CD4-positive, alpha-beta T cell treated with Interleukin-15 for 4 hours (primary cell): ENCODE measurements at regions not wholly inside any gene's neighbourhood (a gene's known extent, or its start where the extent isn't known, plus 50 kb on each side); places are given as distances from the start of the nearest gene placed in this dataset.

Experiments
- DNase-seq: peaks from one replicate; pipeline ENCODE4 v3.0.0-alpha.2; 2020; ENCODE audit warnings: low spot score

GRCh38 chr4:35201403-35201802 is 1042.9 kb downstream of the ARAP2 start:
- no peak for DNase-seq

- no peak for DNase-seq
Measured at GRCh38 chr4:35216636-35217035, 1027.7 kb downstream of the ARAP2 start.

DNA sequence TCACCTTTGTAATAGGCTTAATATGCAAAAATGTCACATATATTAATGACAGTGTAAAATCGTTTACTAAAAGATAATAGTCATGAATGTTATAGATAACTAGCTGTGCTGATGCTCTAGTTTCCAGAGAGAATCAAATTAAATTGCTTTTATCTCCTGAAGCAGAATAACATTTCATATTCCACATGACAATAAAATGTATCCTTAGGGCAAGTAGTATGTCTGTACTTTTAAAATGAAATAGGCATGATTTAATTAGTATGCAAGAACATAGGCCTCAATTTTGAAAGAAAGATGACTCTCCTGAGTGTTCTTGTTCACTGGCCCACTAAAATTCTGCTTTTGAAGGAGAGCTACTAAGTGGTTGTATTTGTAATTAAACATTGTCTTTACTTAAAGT is 1027.0 kb downstream of the ARAP2 start:
- no peak for DNase-seq

- no peak for DNase-seq
Measured at GRCh38 chr4:35228313-35228712, 1016.0 kb downstream of the ARAP2 start.

DNA sequence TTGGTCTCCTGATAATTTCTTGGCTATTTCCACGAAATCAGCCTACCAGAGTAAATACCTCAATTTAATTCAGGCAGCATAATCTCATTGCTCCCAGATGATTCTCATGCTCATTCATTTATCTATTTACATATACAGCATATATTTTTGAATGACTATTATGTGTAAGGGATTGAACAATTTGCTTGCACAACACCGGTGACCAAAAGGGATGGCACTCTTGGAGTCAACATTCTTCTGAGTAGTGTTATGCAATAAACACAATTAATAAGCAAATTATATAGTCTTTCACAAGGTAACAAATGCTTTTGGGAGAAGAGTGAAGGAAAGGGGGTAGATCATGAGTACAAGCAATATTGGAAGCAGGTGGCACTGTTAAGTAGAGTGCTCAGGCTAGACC is 1015.3 kb downstream of the ARAP2 start:
- DNase-seq: no peak

GRCh38 chr4:35237924-35238323 is 1006.4 kb downstream of the ARAP2 start:
- DNase-seq: no peak

DNA sequence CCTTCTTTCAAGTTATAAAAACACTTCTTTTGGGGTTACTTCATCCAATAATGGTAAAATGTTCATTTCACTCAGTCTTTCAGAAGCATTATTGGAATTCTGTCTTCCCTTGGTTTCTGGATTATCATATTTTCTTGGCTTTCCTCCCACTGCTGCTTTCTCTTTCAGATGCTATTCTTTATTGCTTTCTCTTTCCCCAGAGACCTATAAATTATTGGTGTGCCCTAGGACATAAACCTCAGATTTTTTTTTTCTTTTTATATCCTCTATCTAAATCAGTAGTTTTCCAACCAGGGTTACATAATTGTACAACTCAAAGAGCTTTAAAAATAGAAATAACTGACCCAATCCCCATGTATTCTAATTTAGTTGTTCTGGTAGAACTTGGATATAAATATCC is 1005.5 kb downstream of the ARAP2 start:
- DNase-seq: no peak

- DNase-seq: no peak
Measured at GRCh38 chr4:35246493-35246892, 997.8 kb downstream of the ARAP2 start.

- DNase-seq: no peak
Measured at GRCh38 chr4:35247047-35247446, 997.3 kb downstream of the ARAP2 start.

DNA sequence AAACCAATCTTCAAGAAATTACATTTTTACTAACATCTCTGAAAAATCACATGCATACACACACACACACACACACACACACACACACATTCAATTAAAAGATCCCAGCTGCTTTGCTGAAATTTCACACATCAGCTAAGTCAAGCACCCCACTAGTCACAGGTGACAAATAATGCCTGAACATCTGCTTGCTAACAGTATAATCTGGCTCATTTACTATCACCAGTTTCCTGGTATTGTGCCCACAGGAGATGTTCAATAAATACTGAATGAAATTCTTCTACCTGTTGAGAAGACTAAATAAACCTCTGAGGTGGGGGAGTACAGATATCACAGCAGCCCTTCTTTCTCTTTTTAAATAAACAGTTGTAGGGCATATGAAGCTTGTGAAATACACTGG is 994.0 kb downstream of the ARAP2 start:
- DNase-seq: no peak

GRCh38 chr4:35250761-35251160 is 993.6 kb downstream of the ARAP2 start:
- no peak for DNase-seq

DNA sequence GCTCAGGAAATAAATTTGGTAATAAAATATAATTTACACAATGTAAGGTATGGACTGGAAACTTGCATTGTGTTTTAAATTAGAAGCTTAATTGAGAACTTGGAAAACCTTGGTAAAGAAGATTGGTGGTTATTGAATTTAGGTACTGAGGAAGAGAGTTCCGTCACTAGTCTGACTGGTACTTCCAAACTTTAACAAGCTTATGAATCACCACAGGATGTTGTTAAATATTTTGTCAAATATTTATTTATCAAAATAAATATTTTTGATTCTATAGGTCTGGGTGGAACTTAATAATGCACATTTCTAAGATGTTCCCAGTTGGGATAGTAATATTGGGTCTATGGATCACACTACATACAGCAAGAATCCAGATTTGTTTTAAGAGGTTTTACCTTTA is 992.2 kb downstream of the ARAP2 start:
- no peak for DNase-seq

- no peak for DNase-seq
Measured at GRCh38 chr4:35252866-35253265, 991.4 kb downstream of the ARAP2 start.

DNA sequence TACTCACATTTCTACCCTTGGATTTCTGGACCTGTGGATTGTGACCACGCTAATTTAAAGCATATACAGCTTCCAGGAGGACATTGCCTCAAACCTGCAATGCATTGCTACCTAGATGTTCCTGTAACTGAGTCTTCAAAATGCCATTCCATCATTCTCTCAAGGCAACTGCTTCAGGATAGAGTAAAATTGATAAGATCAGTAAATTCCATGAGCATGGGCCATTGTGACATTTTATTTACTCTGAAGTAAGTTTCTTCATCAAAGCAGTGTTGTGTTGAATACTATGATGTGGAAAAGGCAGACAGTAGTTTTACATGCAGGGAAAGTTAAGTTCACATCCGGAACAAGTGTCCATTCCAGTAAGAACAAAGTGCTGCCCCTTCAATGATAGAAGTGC is 991.0 kb downstream of the ARAP2 start:
- DNase-seq: no peak

DNA sequence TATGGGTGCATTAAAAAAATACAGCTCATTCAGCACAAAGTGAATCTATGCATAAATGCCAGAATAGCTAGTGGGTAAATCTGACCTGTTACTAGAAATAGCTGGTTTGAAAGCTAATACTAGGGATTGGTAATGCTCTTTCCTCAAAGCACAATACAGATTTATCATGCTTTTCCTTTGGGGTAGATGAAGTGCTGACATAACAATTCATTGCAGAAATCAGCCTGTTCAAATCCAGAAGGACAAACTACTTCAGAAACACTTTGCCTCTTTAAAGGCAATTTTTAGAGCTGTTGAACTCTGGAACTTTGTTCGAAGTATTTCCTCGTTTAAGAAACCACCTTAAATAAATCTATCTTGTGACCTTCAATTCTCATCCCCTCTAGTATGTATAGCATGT is 957.9 kb downstream of the ARAP2 start:
- no peak for DNase-seq

GRCh38 chr4:35300996-35301774 is 943.1 kb downstream of the ARAP2 start:
- no peak for DNase-seq

DNA sequence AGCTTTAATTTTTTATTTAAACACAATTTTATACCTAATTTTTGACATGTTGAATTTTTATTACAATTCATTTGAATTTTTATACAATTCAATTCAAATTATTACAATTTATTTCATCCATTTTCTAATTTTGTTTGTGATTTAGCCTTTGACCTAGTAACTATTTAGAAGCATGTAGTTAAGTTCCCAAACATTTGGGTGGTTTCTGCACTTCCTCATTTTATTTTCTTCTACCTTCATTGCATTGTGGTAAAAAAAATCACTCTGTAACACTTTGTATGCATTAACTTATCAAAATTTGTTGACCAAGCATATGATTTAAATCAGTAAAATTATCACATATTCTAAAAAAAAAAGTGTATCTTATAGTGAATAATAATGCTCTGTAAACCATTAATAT is 928.9 kb downstream of the ARAP2 start:
- DNase-seq: no peak

- no peak for DNase-seq
Measured at GRCh38 chr4:35325908-35326453, 918.3 kb downstream of the ARAP2 start.

GRCh38 chr4:35342833-35343232 is 901.5 kb downstream of the ARAP2 start:
- DNase-seq: no peak

DNA sequence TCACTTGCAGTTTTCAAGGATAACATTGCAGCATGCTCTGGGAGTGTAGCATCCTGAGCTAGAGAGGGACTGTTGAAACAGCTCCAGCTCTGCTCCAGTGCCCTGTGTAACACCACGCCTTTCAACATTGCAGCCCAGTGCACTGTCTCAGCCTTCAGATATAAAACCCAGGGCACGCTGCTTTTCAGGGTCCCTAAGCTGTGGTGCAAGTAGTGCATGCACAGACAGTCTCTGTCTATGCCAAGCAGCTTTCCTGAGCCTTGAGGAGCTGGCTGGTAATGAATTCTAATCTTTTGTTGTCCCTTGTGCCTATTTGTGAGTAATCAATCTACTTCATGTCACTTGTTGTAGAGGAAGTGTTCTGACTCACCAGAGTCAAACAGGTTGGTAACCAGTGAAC is 897.0 kb downstream of the ARAP2 start:
- no peak for DNase-seq

DNA sequence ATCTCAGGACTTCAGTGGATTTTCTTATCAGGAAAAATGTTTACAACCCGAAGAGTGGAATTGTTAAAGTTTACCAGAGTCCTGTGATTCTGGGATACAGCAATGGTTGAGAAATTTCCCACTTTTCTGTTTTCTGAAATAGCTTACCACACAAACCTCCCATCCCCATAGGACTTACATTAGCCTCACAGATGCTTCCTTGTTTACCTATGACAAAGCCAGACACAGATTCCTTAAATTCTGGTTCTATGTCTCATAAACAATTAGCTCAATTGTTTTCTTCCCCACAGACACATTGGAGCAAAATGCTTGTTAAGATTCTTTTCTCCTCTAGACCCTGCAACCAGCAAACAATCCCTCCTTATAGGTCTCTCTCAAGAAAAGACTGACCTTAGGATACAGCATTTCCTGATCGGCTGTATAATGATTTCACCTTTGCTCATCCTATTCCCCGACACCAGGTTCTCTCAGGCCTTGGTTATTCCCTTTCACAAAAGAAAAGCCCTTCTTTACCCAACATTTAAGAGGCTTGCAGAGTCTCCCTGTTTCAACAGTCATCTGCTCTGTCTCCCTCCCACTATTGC is 886.2 kb downstream of the ARAP2 start:
- no peak for DNase-seq

DNA sequence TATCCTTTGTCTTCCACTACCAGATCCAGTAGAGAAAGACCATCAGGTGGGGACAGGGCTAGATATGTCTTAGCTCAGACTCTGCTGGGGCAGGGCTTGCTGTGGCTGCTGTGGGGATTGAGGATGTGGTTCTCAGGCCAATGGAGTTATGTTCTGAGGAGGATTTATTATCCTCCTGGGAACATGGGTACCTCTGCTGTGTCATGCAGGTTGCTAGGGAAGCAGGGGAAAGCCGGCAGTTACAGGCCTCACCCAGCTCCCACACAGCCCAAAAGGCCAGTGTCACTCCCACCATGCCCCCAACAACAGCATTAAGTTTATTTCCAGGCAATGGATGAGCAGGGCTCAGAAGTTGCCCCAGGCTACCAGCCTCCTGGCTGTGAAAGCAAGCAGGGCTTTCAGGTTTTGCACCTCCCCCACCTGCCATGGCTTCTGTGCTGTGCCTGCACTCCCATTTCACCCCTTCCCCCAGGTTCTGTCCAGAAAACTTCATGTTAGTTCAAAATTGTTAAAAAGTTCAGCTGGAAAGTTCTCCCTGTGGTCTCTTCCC is 879.9 kb downstream of the ARAP2 start:
- no peak for DNase-seq

DNA sequence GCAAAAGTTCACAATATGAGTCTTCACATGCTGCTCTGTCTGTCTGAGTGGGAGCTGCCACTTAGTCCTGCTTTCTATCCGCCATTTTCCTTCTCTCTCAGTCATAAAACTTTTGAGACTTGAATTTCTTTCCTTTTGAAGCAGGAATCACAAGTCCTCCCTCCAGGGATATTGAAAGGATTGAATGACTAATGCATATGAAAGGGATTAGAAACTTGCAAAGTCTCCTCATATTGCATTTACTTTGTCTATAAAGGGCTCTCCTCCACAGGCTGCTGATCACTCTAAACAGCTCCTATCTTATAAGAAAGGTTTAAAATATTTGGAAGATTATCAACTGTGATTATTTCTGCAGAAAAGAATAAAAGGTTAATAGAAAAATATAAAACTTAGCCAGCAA is 879.1 kb downstream of the ARAP2 start:
- no peak for DNase-seq

DNA sequence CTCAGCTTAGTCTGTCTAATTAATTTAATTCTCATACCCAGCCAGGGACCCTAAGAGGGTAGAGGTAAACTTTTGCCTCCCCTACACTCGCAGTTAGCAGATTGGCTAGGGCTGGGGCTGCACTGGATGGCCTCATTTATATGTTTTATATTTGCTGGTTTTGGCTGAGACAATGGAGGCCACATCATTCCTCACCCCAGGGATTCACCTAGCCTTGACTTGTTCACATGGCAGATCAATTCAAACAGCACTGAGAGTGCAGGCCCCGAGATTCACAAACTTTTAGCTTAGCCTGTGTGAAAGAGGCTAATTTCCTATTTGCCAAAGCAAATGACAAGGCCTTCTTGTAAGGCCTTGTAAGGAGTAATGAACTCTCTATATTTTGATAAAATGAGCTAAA is 844.4 kb downstream of the ARAP2 start:
- no peak for DNase-seq
